ENCODE measurements at regions not wholly inside any gene's neighbourhood (a gene's known extent, or its start where the extent isn't known, plus 50 kb on each side); places are given as distances from the start of the nearest gene placed in this dataset.

DNA sequence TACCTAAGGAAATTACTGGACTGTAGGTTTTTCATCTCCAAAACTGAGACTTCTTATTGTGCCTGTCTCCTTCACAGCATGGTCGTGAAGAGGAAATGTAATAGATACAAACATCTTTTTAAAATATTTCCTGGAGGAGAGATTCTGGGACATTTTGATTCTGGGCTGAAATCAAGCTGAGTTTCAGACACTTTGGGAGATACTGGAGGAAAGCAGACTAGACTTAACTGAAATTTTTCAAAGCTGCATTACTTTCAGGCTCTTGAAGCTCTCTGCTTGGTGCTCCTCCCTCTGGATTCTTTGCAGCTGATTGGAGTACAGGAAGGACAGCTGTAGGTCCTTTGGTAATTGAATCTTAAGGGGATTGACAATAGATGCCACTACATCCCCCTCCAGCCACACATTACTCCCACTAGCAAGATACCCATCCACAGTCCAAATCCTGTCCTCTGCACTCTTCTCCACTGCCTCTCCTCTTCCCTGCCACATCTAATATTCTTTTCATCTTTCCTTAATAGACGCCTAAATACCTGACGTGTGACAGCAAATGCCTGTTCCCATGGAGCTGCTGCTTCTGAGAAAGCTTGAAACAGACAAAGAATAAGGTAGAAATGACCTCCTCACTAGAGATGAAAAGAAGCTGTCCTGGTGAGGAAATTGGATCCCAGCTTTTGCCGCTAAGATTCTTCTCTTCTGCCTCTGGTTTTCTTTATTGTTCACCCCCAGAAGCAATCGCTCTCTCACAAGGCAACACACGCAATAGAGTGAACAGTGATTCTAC lies 111.5 kb upstream of the PHYHIPL start:
- ATAC-seq, result no peak
- Mint-ChIP-seq H3K9me3 (no peaks in the 10 kb centered on the region), H3K27ac (no peak overlapping the region), H3K4me3 (no peak overlapping the region), H3K4me1 (peaks cover 34% of the 10 kb centered on the region), H3K27me3 (ENCODE audit: insufficient read depth, low read depth, poor library complexity) (no peaks in the 10 kb centered on the region), H3K36me3 (ENCODE audit: low read depth) (no peaks in the 10 kb centered on the region)
- TF ChIP-seq ZNF331 (CRISPR knock-in tag; IDR thresholded peaks at IDR 0.05; ENCODE audit: low read depth) (no peak), EZH2phosphoT487 (IDR thresholded peaks at IDR 0.05; ENCODE audit: unreplicated experiment) (no peak), CREB1 (CRISPR knock-in tag; IDR thresholded peaks at IDR 0.05; ENCODE audit: low read depth) (no peak), ZNF114 (CRISPR knock-in tag; IDR thresholded peaks at IDR 0.05) (no peak), EZH2 (IDR thresholded peaks at IDR 0.05; ENCODE audit: low read depth, unreplicated experiment) (no peak)
- TF ChIP-seq, protein P1, sequence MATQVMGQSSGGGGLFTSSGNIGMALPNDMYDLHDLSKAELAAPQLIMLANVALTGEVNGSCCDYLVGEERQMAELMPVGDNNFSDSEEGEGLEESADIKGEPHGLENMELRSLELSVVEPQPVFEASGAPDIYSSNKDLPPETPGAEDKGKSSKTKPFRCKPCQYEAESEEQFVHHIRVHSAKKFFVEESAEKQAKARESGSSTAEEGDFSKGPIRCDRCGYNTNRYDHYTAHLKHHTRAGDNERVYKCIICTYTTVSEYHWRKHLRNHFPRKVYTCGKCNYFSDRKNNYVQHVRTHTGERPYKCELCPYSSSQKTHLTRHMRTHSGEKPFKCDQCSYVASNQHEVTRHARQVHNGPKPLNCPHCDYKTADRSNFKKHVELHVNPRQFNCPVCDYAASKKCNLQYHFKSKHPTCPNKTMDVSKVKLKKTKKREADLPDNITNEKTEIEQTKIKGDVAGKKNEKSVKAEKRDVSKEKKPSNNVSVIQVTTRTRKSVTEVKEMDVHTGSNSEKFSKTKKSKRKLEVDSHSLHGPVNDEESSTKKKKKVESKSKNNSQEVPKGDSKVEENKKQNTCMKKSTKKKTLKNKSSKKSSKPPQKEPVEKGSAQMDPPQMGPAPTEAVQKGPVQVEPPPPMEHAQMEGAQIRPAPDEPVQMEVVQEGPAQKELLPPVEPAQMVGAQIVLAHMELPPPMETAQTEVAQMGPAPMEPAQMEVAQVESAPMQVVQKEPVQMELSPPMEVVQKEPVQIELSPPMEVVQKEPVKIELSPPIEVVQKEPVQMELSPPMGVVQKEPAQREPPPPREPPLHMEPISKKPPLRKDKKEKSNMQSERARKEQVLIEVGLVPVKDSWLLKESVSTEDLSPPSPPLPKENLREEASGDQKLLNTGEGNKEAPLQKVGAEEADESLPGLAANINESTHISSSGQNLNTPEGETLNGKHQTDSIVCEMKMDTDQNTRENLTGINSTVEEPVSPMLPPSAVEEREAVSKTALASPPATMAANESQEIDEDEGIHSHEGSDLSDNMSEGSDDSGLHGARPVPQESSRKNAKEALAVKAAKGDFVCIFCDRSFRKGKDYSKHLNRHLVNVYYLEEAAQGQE (IDR thresholded peaks at IDR 0.05; ENCODE audit: unreplicated experiment), result no peak
- TF ChIP-seq, protein P2, sequence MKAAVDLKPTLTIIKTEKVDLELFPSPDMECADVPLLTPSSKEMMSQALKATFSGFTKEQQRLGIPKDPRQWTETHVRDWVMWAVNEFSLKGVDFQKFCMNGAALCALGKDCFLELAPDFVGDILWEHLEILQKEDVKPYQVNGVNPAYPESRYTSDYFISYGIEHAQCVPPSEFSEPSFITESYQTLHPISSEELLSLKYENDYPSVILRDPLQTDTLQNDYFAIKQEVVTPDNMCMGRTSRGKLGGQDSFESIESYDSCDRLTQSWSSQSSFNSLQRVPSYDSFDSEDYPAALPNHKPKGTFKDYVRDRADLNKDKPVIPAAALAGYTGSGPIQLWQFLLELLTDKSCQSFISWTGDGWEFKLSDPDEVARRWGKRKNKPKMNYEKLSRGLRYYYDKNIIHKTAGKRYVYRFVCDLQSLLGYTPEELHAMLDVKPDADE (IDR thresholded peaks at IDR 0.05), result no peak
- Histone ChIP-seq H3K4me3 (no peak overlapping the region), H3F3A (replicated peaks; ENCODE audit: low read depth) (no peaks in the 10 kb centered on the region), H3K27ac (ENCODE audit: low read depth) (no peak overlapping the region), H4K20me1 (replicated peaks; ENCODE audit: insufficient read depth) (no peaks in the 10 kb centered on the region), H3K36me3 (ENCODE audit: insufficient read depth) (no peaks in the 10 kb centered on the region), H2AFZ (peak overlapping the region; percentile 61; the same call in 1 of the 2 replicates), H3K27me3 (ENCODE audit: insufficient read depth) (no peaks in the 10 kb centered on the region), H3K4me2 (no peak overlapping the region), H3K79me2 (replicated peaks; ENCODE audit: insufficient read depth) (no peaks in the 10 kb centered on the region), H3K4me1 (ENCODE audit: insufficient read depth) (no peaks in the 10 kb centered on the region; the same call in 1 of the 2 replicates), H3K9me2 (ENCODE audit: insufficient read depth) (peaks cover 5% of the 10 kb centered on the region; the same call in 1 of the 2 replicates)
- DNase-seq (ENCODE audit: low spot score), result no peak

DNA sequence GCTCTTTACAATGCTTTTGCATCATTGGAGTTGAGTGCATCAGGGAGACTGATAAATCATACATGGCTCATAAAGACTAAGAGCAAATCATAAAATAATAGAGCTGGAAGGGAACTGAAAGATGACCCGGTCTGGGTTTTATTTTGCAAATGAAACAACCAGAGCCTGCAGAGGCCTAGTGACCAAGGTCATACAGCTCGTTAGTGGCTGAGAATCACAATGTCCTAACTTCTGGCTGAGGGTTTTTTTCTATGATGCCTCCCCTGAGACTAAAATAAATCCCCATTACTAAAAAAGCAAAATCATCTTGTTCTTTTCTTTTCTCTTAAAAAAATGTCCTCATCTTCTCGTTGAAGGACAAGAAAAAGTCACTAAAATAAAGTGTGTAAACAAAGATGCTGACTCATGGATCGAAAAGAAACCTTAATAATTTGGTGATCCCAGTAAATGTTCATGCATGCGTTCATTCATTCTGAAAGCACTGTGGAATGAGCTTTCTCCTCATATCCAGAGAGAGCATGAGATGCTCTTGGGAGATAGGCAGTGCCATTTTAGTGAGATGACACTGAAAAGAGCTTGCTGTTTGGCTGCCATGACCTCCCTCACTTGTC lies 107.8 kb upstream of the PHYHIPL start:
- H3K27ac Mint-ChIP-seq, result no peak overlapping the region
- no peaks in the 10 kb centered on the region for H3K36me3 Mint-ChIP-seq (ENCODE audit: low read depth)
- no peak overlapping the region for H3K4me3 Mint-ChIP-seq
- no peak overlapping the region for H3K27ac ChIP-seq (ENCODE audit: low read depth)
- H3K9me2 ChIP-seq (ENCODE audit: insufficient read depth), result peaks cover 12% of the 10 kb centered on the region; the same call in 1 of the 2 replicates
- H3K27me3 Mint-ChIP-seq (ENCODE audit: insufficient read depth, low read depth, poor library complexity), result no peaks in the 10 kb centered on the region
- no peak overlapping the region for H3K4me3 ChIP-seq
- H3K79me2 ChIP-seq (replicated peaks; ENCODE audit: insufficient read depth), result no peaks in the 10 kb centered on the region
- no peak overlapping the region for H2AFZ ChIP-seq
- H3K4me1 ChIP-seq (ENCODE audit: insufficient read depth), result peaks cover 4% of the 10 kb centered on the region
- H3K27me3 ChIP-seq (ENCODE audit: insufficient read depth), result no peaks in the 10 kb centered on the region
- no peaks in the 10 kb centered on the region for H4K20me1 ChIP-seq (replicated peaks; ENCODE audit: insufficient read depth)
- no peaks in the 10 kb centered on the region for H3K36me3 ChIP-seq (ENCODE audit: insufficient read depth)
- H3F3A ChIP-seq (replicated peaks; ENCODE audit: low read depth), result no peaks in the 10 kb centered on the region
- no peak overlapping the region for H3K4me2 ChIP-seq
- DNase-seq (ENCODE audit: low spot score) (no peak), ATAC-seq (no peak)
- no peaks in the 10 kb centered on the region for H3K9me3 Mint-ChIP-seq
- peaks cover 22% of the 10 kb centered on the region; the same call in 2 of the 3 replicates for H3K4me1 Mint-ChIP-seq
- TF ChIP-seq POLR2AphosphoS5 (IDR thresholded peaks at IDR 0.05; ENCODE audit: low read depth), result no peak
- no peak for TF ChIP-seq NANOG (IDR thresholded peaks at IDR 0.05; ENCODE audit: borderline replicate concordance)
- TF ChIP-seq CTCF (conservative IDR thresholded peaks at IDR 0.05; ENCODE audit: low read depth in 2 of 2), result no peak
- no peak for TF ChIP-seq STAT1 (IDR thresholded peaks at IDR 0.05; ENCODE audit: unreplicated experiment)
- no peak for TF ChIP-seq EZH2 (IDR thresholded peaks at IDR 0.05; ENCODE audit: low read depth, unreplicated experiment)
- TF ChIP-seq, protein P2 (IDR thresholded peaks at IDR 0.05), result no peak
- TF ChIP-seq ZNF114 (CRISPR knock-in tag; IDR thresholded peaks at IDR 0.05), result no peak

Data from GM23338 (cell line).